HUDEP-2 (cell line): ENCODE measurements at regions not wholly inside any gene's neighbourhood (a gene's known extent, or its start where the extent isn't known, plus 50 kb on each side); places are given as distances from the start of the nearest gene placed in this dataset.
A peak's percentile ranks its signal among the peaks of the same experiment; 100 is the strongest.

ENCODE experiments used
- DNase-seq, 76 experiments: peaks; one replicate each; lab custom pipeline; 2025; ENCODE audit not compliant: unreplicated experiment in 76 of 76; lab: John Stamatoyannopoulos, UW

GRCh38 chr6:140046016-140046632 lies 671.7 kb upstream of the CITED2 start:
- no peak for DNase-seq

DNA sequence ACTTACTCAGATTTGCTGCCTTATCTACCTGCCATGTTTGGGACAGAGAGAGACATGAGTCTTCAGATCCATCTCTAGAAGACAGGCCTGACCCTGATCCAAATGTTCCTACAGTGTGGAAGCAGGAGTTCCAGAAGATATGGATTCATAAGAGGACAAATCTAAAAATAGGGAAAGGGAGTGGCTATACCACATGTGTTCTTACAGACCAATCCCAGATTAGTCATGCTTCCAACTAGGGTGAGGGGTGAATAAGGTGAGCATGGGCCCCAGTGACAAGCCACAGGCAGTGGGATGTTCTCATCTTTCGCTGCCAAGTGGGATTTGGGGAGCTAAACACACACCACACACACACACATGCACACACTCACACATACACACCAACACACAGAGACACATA lies 670.7 kb upstream of the CITED2 start:
- no peak for DNase-seq

DNA sequence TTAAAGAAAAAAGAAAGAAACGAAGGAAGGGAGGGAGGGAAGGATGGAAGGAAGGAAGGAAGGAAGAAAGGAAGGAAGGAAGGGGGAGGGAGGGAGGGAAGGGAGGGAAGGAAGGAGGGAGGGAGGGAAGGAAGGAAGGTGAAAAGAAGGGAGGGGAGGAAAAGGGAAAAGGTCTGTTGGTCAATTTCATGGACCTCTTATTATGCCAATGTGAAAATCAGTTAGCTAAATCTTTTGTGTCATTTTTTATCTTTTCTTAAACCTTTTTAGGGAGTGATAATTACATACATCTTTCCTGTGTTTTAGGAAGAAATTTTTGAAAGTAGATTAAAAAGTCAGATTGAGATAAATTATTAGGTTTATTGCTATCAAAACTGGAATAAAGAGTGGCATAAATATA lies 670.2 kb upstream of the CITED2 start:
- no peak for DNase-seq

- no peak for DNase-seq
These were observed 669.4 kb upstream of the CITED2 start for GRCh38 chr6:140043762-140044378.

- peak in 1 of 76 experiments; percentile 30 for DNase-seq
These were observed 668.9 kb upstream of the CITED2 start for GRCh38 chr6:140043357-140043756.

DNA sequence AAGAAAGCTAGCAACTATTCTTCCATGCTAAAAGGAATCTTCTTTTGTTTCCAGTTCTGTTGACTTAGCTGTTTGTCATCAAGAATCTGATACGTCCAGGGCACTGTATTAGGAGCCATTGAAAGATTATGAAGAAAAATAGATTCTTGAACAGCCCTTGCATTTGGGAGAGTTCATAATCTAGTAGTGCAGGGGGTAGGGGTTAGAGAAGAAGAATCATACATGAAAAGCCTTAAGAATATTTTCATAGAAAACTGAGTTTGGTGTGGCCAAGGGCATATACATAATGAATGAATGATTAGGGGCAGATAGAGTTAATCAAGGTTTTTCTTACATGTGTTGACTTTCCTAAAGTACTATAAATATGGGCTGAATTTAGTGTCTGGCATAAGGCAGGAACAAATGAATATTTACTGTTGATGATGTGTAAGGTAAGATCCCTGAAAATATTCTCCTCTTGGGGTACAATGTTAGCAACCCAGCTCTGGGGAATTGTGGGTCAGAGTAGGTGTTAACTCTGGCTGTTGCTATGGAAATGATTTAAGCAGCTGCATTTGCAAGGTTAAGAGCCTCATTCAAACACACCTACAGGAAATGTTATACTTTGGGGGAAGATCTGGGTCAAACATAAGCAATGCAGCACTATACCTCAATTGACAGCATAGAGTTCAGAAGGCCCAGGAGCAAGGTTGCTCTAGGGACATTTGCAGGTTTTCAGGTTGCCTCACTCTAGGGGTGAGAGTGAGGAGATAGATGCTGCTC lies 667.3 kb upstream of the CITED2 start:
- no peak for DNase-seq

DNA sequence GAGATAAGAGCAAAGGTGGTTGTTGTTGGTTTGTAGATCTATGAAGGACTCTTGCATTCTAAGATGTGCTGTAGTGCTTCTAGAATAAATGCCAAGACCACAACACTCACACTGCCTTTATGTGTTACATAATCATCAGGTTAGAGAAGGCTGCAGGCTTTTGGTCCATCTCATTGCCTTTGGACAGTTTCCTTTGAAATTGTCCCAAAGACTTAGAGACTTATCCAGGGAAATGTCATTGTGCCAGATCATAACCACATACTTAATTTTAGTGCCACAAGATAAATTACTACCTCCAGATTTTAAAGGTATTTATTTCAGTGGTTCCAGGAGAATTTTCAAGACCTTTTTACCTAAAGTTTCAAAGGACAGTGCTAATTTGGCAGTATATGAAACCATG lies 666.6 kb upstream of the CITED2 start:
- DNase-seq, result no peak

DNA sequence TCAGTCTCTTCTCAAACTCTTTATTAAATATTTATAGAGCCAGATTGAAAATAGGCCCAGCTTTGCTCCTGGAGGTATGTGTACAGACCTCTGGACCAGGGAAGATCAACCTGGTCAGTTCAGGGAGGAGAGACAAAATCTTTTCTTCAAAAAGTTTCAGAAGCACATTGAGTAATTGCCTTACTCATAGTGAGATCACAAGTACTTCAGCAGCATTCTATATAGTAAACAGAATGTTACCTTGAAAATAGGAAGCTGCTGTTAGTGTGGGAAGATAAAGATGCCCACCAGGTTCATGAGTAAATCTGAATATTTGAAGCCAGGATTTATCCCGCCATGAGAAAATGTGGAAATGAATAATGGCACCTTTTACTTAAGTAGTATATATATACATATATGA lies 665.9 kb upstream of the CITED2 start:
- no peak for DNase-seq

DNA sequence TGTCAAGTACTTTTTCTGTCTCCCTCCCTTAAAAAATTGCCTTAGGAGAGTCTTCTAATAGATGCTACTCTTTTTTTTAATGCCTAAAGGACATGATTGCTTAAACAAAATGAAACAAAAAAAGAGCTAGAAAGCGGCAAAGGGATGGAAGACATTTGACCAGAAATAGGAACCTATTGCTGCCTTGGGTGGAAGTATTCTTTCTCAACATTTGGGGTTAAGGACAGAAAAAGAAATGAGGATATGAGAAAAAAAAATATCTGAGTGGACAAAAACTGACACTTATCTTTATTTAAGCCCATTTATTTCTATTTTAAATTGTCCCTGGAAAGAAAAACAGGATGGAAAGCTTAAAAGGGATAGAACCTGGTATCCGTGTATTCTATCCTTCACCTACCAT lies 664.9 kb upstream of the CITED2 start:
- DNase-seq, result no peak

GRCh38 chr6:140036196-140036595 lies 661.7 kb upstream of the CITED2 start:
- no peak for DNase-seq

GRCh38 chr6:140032189-140032588 lies 657.7 kb upstream of the CITED2 start:
- DNase-seq, result no peak

DNA sequence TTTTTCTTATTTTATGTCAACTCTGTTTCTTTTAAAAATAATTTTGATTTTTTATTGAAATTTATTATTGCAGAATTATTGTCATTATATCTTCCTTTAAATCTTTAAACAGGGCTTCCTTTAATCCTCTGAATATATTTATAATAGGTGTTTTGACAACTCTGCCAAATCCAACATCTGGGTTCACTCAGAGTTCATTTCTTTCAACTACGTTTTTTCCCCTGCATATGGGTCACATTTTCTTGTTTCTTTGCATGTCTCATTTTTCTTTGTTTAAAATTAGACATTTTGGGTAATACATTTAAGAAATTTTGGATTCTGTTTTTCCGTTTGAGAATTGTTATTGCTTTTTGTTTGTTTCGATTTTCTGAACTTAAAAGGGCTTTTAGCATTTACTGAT lies 655.1 kb upstream of the CITED2 start:
- no peak for DNase-seq

DNA sequence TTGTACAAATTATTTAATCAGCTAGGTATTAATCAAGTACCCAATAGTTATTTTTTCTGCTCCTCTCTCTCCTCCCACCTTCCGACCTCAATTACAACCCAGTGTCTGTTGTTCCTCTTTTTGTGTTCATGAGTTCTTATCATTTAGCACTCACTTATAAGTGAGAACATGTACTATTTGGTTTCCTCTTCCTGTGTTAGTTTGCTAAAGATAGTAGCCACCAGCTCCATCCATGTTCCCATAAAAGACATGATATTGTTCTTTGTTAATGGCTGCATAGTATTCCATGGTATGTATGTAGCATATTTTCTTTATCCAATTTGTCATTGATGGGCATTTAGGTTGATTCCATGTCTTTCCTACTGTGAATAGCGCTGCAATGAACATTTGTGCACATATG lies 652.8 kb upstream of the CITED2 start:
- DNase-seq, result no peak

DNA sequence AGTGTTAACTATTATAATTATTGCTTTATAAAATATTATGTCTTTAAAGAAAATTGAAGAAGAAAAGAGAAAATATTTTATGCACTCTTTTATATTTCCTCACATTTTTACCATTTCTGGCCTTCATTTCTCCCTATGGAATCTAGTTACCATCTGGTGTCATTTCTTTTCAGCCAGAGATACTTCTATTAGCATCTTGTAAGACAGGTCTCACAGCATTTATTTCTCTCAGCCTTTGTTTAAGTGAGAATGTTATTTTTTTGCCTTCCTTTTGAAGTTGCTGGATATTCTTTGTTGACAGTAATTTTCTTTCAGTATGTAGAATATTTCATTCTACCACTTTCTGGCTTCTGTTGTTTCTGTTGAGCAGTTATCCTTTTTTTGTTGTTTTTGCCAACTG lies 652.1 kb upstream of the CITED2 start:
- no peak for DNase-seq

- no peak for DNase-seq
These were observed 650.7 kb upstream of the CITED2 start for GRCh38 chr6:140025171-140025570.

- no peak for DNase-seq
These were observed 645.9 kb upstream of the CITED2 start for GRCh38 chr6:140020207-140020791.

DNA sequence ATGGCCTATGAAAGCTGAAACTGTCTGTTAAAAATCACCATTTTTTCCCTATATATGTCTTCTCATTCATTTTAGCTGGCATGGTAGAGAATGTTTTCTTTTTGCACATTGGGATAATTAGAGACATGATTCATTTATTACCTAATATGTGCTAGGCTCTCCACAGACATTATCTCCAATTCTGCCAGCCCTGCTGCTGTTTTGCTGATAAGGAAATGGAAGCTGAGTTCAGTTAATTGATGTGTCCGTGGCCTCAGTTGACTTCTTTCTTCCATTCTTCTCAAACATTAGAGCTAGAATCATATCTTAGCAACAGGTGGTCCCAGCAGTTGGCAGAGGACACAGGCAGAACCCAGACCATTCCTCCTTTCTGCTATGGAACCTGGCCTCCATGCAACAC lies 644.1 kb upstream of the CITED2 start:
- DNase-seq, result peak in 54 of 76 experiments; percentile 3 to 82 (median 36)

GRCh38 chr6:140017470-140017869 lies 643.0 kb upstream of the CITED2 start:
- DNase-seq, result no peak

DNA sequence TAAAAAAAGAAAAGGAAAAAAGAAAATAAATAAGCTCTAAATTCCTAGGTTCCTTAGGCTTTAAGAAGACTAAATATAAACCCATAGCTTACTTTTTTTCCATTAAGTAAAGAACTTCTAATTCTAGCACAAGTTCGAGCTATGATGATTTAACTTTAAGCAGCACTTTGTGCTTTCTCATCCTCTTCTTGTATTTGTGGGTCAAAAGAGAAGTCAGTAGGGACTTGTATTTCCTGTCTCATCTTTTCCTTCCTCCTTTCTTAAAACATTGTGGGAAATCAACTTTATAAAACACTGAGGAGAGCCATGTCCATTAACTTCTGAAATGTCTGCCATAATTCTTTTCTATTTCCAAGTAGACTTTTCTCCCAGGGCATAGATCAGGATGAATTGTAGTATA lies 637.7 kb upstream of the CITED2 start:
- DNase-seq, result no peak

DNA sequence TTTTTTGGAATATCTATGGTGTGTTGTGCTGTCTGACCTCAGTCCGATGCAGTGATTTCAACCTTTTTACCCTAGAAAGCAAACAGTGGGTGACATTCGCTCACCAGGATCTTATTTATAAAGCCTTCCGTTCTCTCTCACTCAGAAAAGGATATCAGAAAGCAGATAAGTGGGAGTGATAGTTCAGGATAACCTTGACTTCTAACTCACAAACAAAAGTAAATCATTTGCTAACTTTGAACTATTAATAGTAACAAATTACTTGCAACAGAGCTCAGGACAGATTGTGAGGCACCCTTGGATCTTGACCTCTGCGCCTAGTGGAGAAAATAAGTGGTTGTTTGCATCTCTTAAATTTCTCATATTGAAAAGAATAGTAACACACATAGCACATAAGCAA lies 637.1 kb upstream of the CITED2 start:
- no peak for DNase-seq

- DNase-seq, result no peak
These were observed 634.8 kb upstream of the CITED2 start for GRCh38 chr6:140009286-140009685.

- DNase-seq, result no peak
These were observed 633.1 kb upstream of the CITED2 start for GRCh38 chr6:140007525-140007924.
